ENCODE measurements at regions not wholly inside any gene's neighbourhood (a gene's known extent, or its start where the extent isn't known, plus 50 kb on each side); places are given as distances from the start of the nearest gene placed in this dataset.
"Not testable (repeated sequence)": the region's sequence is repeated elsewhere in the genome, so short reads cannot be mapped to it uniquely, and the experiment has no call there.

- no peak for DNase-seq
These were observed 149.4 kb upstream of the SLC6A11 start for GRCh38 chr3:10666621-10667020.

- no peak for DNase-seq
These were observed 148.8 kb upstream of the SLC6A11 start for GRCh38 chr3:10667269-10667668.

- no peak for DNase-seq
These were observed 148.0 kb upstream of the SLC6A11 start for GRCh38 chr3:10667901-10668476.

GRCh38 chr3:10669490-10670048 is 146.5 kb upstream of the SLC6A11 start:
- no peak for DNase-seq

GRCh38 chr3:10672422-10672821 is 143.6 kb upstream of the SLC6A11 start:
- DNase-seq, result no peak

GRCh38 chr3:10674578-10674977 is 141.4 kb upstream of the SLC6A11 start:
- DNase-seq, result no peak

- DNase-seq, result no peak
These were observed 139.1 kb upstream of the SLC6A11 start for GRCh38 chr3:10676905-10677304.

- no peak for DNase-seq
These were observed 137.1 kb upstream of the SLC6A11 start for GRCh38 chr3:10678796-10679376.

GRCh38 chr3:10680796-10681195 is 135.2 kb upstream of the SLC6A11 start:
- DNase-seq, result no peak

- no peak for DNase-seq
These were observed 133.3 kb upstream of the SLC6A11 start for GRCh38 chr3:10682692-10683091.

GRCh38 chr3:10683106-10683505 is 132.9 kb upstream of the SLC6A11 start:
- no peak for DNase-seq

GRCh38 chr3:10688126-10688525 is 127.9 kb upstream of the SLC6A11 start:
- no peak for DNase-seq

- DNase-seq, result no peak
These were observed 127.4 kb upstream of the SLC6A11 start for GRCh38 chr3:10688548-10689172.

- DNase-seq, result no peak
These were observed 123.9 kb upstream of the SLC6A11 start for GRCh38 chr3:10692039-10692622.

- no peak for DNase-seq
These were observed 122.6 kb upstream of the SLC6A11 start for GRCh38 chr3:10693457-10693856.

- DNase-seq, result no peak
These were observed 121.8 kb upstream of the SLC6A11 start for GRCh38 chr3:10694179-10694578.

- DNase-seq, result not testable (repeated sequence)
These were observed 120.8 kb upstream of the SLC6A11 start for GRCh38 chr3:10695186-10695585.

GRCh38 chr3:10695595-10696285 is 120.3 kb upstream of the SLC6A11 start:
- no peak for DNase-seq

- DNase-seq, result no peak
These were observed 118.1 kb upstream of the SLC6A11 start for GRCh38 chr3:10697918-10698317.

- no peak for DNase-seq
These were observed 115.2 kb upstream of the SLC6A11 start for GRCh38 chr3:10700821-10701220.

GRCh38 chr3:10702961-10703740 is 112.9 kb upstream of the SLC6A11 start:
- DNase-seq, result no peak

- DNase-seq, result no peak
These were observed 112.2 kb upstream of the SLC6A11 start for GRCh38 chr3:10703875-10704274.

Data from skin of body (tissue), 1 donor.